GM19240 (cell line): ENCODE measurements at regions not wholly inside any gene's neighbourhood (a gene's known extent, or its start where the extent isn't known, plus 50 kb on each side); places are given as distances from the start of the nearest gene placed in this dataset.

Experiments
- DNase-seq: peaks from one replicate; pipeline ENCODE4 v3.0.0; 2011; ENCODE audit warnings: low spot score; ENCODE audit not compliant: insufficient read length

GRCh38 chr2:212626371-212626918, 87.8 kb upstream of the ERBB4 start:
- DNase-seq: no peak

GRCh38 chr2:212619954-212620353, 81.4 kb upstream of the ERBB4 start:
- DNase-seq: no peak

DNA sequence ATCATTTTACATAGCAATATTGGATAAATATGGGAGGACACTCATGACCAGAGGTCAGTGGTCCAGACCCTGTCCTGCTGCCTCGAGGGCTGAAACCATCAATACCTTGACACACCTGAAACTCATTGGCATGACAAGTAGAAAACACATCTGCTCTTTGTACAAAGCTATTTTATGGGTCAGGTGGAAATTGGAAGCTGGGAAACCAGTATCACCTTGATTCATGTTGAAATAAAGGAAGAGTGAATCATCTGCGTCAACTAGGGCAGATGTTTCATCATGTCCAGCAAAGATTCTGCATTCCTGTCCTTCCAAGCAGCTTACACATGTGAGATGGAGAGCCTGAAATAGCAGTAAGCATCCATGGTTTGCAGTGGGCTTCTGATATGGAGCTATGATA, 80.0 kb upstream of the ERBB4 start:
- no peak for DNase-seq

GRCh38 chr2:212610872-212611425, 72.3 kb upstream of the ERBB4 start:
- no peak for DNase-seq

DNA sequence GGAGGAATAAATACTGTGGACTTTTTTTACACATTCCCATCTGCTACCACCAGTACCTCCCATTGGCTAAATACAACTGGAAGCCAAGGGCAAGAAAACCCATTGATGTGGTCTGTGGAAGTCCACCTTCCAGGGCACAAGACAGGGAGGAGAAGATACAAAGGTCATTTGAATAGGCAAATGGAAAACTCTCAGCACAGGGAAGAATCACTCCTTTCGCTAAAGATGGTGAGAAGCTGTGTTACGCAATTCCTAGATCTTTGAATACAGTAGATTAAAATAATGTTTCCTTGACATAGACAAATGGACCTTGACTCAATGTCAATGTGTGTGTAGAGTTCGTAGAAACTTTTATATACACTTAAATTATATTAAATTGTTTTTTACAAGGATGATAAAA, 70.9 kb upstream of the ERBB4 start:
- DNase-seq: no peak

DNA sequence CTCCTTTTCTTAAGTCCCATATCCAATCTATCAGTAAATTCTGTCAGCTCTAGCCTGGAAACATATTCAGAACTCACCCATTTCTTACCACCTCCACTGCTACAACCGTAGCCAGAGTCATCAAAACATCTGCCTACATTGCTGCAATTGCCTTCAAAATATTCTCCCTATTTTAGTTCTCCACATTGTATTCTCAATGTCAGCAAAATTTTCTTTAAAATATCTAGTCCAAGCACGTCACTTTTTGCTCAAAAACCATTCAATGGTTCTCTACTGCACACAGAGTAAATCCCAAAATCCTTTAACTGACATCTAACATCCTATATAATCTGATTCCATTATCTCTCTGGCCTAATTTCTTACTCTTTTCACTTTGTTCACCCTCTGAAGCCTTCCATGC, 68.5 kb upstream of the ERBB4 start:
- DNase-seq: no peak

DNA sequence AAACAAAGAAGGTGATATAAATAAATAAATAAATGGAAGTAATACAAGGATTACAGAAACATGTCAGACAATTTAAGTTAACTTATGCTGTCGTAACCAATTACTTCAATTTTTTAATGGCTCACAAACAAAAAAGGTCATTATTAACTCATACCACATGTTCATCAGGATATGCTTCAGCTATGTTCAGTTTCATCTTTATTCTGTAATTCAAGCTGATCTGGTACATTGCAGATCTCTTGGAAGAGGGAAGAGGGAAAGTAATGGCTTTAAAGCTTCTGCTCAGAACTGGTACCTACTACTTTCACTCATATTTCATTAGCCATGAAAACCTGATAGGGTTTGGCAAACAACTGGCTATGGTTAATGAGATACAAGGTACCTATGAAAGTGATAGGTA, 67.6 kb upstream of the ERBB4 start:
- DNase-seq: no peak

- DNase-seq: no peak
These were observed 58.1 kb upstream of the ERBB4 start for GRCh38 chr2:212596688-212597087.

DNA sequence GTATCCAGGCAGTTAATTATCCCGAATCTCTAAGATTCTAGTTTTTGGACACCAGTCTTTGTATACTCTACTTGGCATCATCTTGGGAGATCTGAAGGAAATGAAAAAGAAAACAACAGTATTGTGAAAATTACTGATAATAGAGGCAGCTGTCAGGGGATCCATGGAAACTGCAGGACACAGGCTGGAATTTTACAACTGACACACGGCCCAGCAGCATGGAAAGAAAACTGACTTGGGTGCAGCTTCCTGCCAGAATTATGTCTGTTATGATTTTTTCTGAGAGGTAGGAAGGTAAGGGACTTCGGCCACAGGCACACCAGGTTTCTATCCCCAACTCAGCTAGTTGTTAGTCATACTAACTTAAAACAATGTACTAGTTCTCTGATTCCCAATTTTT, 57.7 kb upstream of the ERBB4 start:
- DNase-seq: no peak

DNA sequence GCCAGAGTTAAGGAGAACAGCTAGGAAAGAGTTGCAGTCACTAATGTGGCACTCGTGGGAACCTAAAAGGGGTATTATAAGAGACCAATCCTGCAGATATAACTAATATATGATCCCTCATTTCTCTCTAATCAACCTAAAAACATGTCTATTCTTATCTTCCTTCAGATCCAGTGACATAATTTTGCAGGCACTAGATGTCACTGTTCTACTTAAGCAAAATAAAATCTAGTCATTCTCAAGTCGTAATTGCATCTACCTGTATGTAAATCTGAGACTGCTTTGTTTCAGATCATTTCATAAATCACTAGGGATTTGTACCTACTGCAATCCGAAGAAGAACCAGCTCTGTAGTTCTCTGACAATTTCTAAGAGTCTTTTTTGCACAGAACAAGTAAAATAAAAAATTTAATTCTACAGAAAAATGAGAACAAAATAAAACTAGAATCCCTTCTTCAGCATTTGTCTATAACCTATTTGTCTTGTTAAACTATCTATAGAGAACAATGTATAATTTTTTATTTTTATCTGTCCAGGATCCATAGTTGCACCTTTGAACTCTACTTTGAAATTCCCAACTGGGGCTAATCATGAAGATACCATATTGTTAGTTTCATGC, 56.5 kb upstream of the ERBB4 start:
- no peak for DNase-seq

GRCh38 chr2:212592695-212593094, 54.1 kb upstream of the ERBB4 start:
- DNase-seq: no peak
